Tibial nerve (tissue), 4 donors: ENCODE measurements at regions not wholly inside any gene's neighbourhood (a gene's known extent, or its start where the extent isn't known, plus 50 kb on each side); places are given as distances from the start of the nearest gene placed in this dataset.
A peak's percentile ranks its signal among the peaks of the same experiment; 100 is the strongest.

Experiments
- DNase-seq, 2 donors: peaks; one replicate each; pipeline ENCODE4 v3.0.0-alpha.2; 2019; ENCODE audit warnings: low spot score in 2 of 2
- H3K27ac ChIP-seq, 4 donors: fragments of 200-600 bp; sonication (generic) in 3 of 4; one replicate each; pipeline ENCODE4 v1.5.1; 2017 to 2019; ENCODE audit warnings: mild to moderate bottlenecking in 1 of 4
- H3K27me3 ChIP-seq, 2 donors: fragments of 200-600 bp; sonication (generic) in 1 of 2; one replicate each; pipeline versions ENCODE4 v1.5.1 to v1.6.0; 2017 to 2019
- H3K36me3 ChIP-seq, 3 donors: fragments of 200-600 bp; sonication (generic); one replicate each; pipeline ENCODE4 v1.5.1; 2018 to 2019
- H3K4me1 ChIP-seq, 4 donors: fragments of 200-600 bp; sonication (generic) in 3 of 4; one replicate each; pipeline ENCODE4 v1.5.1; 2017 to 2019
- H3K4me3 ChIP-seq, 4 donors: fragments of 200-600 bp; sonication (generic) in 3 of 4; one replicate each; pipeline ENCODE4 v1.5.1; 2017 to 2019; ENCODE audit warnings: mild to moderate bottlenecking in 1 of 4, moderate library complexity in 1 of 4
- H3K9me3 ChIP-seq, 4 donors: fragments of 200-600 bp; sonication (generic) in 3 of 4; one replicate each; pipeline ENCODE4 v1.5.1; 2017 to 2019
- EP300 ChIP-seq, 2 donors: sonication (generic); formaldehyde crosslinking; IDR thresholded peaks; one replicate each; pipeline ENCODE4 v1.6.1; 2017; ENCODE audit warnings: antibody characterized with exemption in 2 of 2, mild to moderate bottlenecking in 1 of 2
- POLR2A ChIP-seq, 2 donors: fragments of 450-650 bp; IDR thresholded peaks; one replicate each; pipeline ENCODE4 v1.6.1; 2017; ENCODE audit warnings: antibody characterized with exemption in 2 of 2, mild to moderate bottlenecking in 2 of 2, moderate library complexity in 2 of 2
- WGBS, 2 donors: methylation state at CpG; one replicate each; pipeline ENCODE4 v1.1.5; 2018; 5-methylcytosine and 5-hydroxymethylcytosine counted together
- TF ChIP-seq, protein P1 (sequence below), 5 experiments: fragments of 200-600 bp in 3 of 5; fragments of 450-650 bp in 2 of 5; sonication (generic) in 3 of 5; IDR thresholded peaks; one replicate each; pipeline ENCODE4 v1.5.1; 2016 to 2019; ENCODE audit warnings: antibody characterized with exemption in 5 of 5, mild to moderate bottlenecking in 3 of 5, moderate library complexity in 2 of 5

DNA sequence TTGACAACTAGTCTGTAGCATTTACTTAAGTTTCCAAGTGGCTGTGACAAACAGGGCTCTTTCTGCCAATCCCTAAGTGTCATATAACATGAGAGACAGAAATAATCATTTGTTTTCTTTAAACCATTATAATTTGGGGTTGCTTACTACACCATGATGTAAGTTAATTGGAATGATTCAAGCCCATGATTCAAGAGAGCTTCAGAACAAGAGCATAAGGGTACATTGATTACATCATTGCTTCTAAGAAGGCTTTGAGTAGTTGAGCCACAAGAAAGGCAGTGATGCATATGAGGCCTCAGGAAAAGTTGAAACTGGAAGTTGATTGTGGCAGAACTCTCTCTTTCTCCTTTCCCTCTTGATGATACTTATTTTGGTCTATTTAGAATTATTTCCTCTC lies 444.0 kb downstream of the CCER1 start:
- Histone ChIP-seq H3K27ac (peak overlapping the region in 1 of 4 donors; percentile 33), H3K9me3 (no peaks in the 10 kb centered on the region), H3K4me3 (no peak overlapping the region), H3K36me3 (no peaks in the 10 kb centered on the region), H3K27me3 (no peaks in the 10 kb centered on the region), H3K4me1 (peaks cover 0 to 12% (median 0%) of the 10 kb centered on the region in 4 donors)
- TF ChIP-seq EP300 (IDR thresholded peaks at IDR 0.05), result no peak
- TF ChIP-seq POLR2A (IDR thresholded peaks at IDR 0.05), result no peak
- TF ChIP-seq, protein P1, sequence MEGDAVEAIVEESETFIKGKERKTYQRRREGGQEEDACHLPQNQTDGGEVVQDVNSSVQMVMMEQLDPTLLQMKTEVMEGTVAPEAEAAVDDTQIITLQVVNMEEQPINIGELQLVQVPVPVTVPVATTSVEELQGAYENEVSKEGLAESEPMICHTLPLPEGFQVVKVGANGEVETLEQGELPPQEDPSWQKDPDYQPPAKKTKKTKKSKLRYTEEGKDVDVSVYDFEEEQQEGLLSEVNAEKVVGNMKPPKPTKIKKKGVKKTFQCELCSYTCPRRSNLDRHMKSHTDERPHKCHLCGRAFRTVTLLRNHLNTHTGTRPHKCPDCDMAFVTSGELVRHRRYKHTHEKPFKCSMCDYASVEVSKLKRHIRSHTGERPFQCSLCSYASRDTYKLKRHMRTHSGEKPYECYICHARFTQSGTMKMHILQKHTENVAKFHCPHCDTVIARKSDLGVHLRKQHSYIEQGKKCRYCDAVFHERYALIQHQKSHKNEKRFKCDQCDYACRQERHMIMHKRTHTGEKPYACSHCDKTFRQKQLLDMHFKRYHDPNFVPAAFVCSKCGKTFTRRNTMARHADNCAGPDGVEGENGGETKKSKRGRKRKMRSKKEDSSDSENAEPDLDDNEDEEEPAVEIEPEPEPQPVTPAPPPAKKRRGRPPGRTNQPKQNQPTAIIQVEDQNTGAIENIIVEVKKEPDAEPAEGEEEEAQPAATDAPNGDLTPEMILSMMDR (IDR thresholded peaks at IDR 0.05), result no peak
- no peak for DNase-seq

GRCh38 chr12:90504806-90505205 lies 450.2 kb downstream of the CCER1 start:
- Histone ChIP-seq H3K27me3 (no peaks in the 10 kb centered on the region), H3K4me1 (no peaks in the 10 kb centered on the region), H3K27ac (no peak overlapping the region), H3K4me3 (no peak overlapping the region), H3K36me3 (no peaks in the 10 kb centered on the region), H3K9me3 (no peaks in the 10 kb centered on the region)
- DNase-seq, result no peak
- TF ChIP-seq POLR2A (IDR thresholded peaks at IDR 0.05) (no peak), EP300 (IDR thresholded peaks at IDR 0.05) (no peak)
- TF ChIP-seq, protein P1 (IDR thresholded peaks at IDR 0.05), result no peak

- Histone ChIP-seq H3K4me3 (no peak overlapping the region), H3K27ac (no peak overlapping the region), H3K4me1 (no peaks in the 10 kb centered on the region), H3K27me3 (no peaks in the 10 kb centered on the region), H3K36me3 (no peaks in the 10 kb centered on the region), H3K9me3 (peaks cover 0 to 4% (median 0%) of the 10 kb centered on the region in 4 donors)
- DNase-seq, result no peak
- TF ChIP-seq EP300 (IDR thresholded peaks at IDR 0.05) (no peak), POLR2A (IDR thresholded peaks at IDR 0.05) (no peak)
- TF ChIP-seq, protein P1 (IDR thresholded peaks at IDR 0.05), result no peak
These were observed 452.9 kb downstream of the CCER1 start for GRCh38 chr12:90502070-90502469.

GRCh38 chr12:90501412-90501811 lies 453.6 kb downstream of the CCER1 start:
- no peaks in the 10 kb centered on the region for H3K36me3 ChIP-seq
- no peak for TF ChIP-seq POLR2A (IDR thresholded peaks at IDR 0.05)
- no peak for TF ChIP-seq EP300 (IDR thresholded peaks at IDR 0.05)
- TF ChIP-seq, protein P1 (IDR thresholded peaks at IDR 0.05), result no peak
- DNase-seq, result no peak
- WGBS, 2 donors, result 82 to 86% methylated on average over 2 of the region's 2 CpGs
- no peaks in the 10 kb centered on the region for H3K27me3 ChIP-seq
- H3K27ac ChIP-seq, result no peak overlapping the region
- H3K4me3 ChIP-seq, result no peak overlapping the region
- H3K9me3 ChIP-seq, result peaks cover 0 to 4% (median 0%) of the 10 kb centered on the region in 4 donors
- no peaks in the 10 kb centered on the region for H3K4me1 ChIP-seq

GRCh38 chr12:90499795-90500194 lies 455.2 kb downstream of the CCER1 start:
- peaks cover 0 to 4% (median 0%) of the 10 kb centered on the region in 4 donors for H3K9me3 ChIP-seq
- no peak for TF ChIP-seq POLR2A (IDR thresholded peaks at IDR 0.05)
- TF ChIP-seq, protein P1 (IDR thresholded peaks at IDR 0.05), result no peak
- no peak for TF ChIP-seq EP300 (IDR thresholded peaks at IDR 0.05)
- no peaks in the 10 kb centered on the region for H3K36me3 ChIP-seq
- no peak overlapping the region for H3K27ac ChIP-seq
- DNase-seq, result no peak
- H3K4me1 ChIP-seq, result no peaks in the 10 kb centered on the region
- no peaks in the 10 kb centered on the region for H3K27me3 ChIP-seq
- H3K4me3 ChIP-seq, result no peak overlapping the region
